Mammary epithelial cell (primary cell): ENCODE measurements at regions not wholly inside any gene's neighbourhood (a gene's known extent, or its start where the extent isn't known, plus 50 kb on each side); places are given as distances from the start of the nearest gene placed in this dataset.

Experiments
- CTCF ChIP-seq, 2 donors: IDR thresholded peaks in 1 of 2; conservative IDR thresholded peaks in 1 of 2; 2 replicates each; pipeline ENCODE4 v1.5.1; 2011 to 2012; ENCODE audit warnings: inconsistent platforms in 2 of 2, low read length in 2 of 2, mild to moderate bottlenecking in 2 of 2, control low read depth in 1 of 2, low read depth in 1 of 2; ENCODE audit not compliant: insufficient read depth in 1 of 2; ENCODE audit errors: extremely low read depth in 1 of 2
- EZH2 ChIP-seq: IDR thresholded peaks from 2 replicates; pipeline ENCODE4 v1.6.1; 2012; ENCODE audit warnings: low read length, inconsistent platforms, borderline replicate concordance

GRCh38 chr1:5753549-5754421 is 238.4 kb downstream of the NPHP4 start:
- no peak for TF ChIP-seq CTCF (conservative IDR thresholded peaks at IDR 0.05 in 1 of 2, IDR thresholded peaks at IDR 0.05 in 1 of 2; ENCODE audit: extremely low read depth in 1 of 2, insufficient read depth in 1 of 2, low read depth in 1 of 2, low read length in 2 of 2)
- TF ChIP-seq EZH2 = no peak
